Right kidney (tissue), 1 donor: ENCODE measurements at regions not wholly inside any gene's neighbourhood (a gene's known extent, or its start where the extent isn't known, plus 50 kb on each side); places are given as distances from the start of the nearest gene placed in this dataset.

Source experiments
- DNase-seq: peaks from one replicate; pipeline ENCODE4 v3.0.0-alpha.2; 2016

DNA sequence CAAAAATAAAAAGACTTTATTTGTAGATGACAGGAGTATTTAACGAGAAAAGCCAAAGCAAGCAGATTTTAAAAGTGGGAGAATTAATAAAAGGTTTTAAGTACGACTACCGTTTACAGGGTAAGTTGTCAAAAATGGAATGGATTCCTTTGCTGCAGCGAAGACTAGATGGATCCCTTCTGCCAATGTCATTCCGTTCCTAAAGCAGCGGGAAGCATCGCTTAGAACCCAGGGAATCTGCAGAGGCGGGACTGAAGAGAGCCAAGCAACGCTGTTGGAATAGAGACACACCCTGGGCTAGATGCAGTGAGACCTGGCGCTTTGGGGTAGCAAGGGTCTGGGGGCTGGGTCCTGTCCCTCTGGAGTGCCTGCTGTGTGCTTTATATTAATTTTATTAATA lies 303.1 kb upstream of the MKI67 start:
- DNase-seq = no peak

DNA sequence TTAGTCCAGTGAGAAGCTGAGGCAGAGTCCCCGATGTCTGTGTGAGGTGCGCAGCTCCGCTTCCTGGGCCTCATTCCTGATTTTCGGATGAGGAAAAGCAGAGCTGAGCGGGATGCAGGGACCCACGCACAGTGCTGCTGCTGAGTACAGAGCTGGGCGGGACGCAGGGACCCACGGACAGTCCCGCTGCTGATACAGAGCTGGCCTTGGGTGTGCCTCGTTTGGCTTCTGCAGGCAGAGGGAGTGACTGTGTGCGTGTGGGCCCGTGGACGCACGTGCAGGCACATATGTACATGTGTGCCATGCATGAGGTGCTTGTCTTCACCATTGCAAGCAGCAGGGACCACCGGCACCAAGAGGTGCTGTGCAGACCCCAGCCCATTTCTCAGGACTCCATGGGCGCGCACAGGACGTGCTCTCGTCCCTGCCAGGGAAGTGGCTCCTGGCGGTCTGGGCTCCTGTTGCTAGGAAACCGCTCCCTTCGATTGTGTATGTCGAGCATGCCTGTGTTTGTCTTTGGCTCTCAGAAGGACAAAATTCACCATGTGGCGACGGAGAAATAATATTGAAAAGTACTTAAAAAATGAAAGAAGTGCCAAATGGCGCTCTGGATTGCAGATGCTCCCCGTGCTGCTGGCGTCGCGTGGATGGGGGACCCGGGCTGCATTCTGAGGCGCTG lies 303.8 kb upstream of the MKI67 start:
- DNase-seq = no peak

DNA sequence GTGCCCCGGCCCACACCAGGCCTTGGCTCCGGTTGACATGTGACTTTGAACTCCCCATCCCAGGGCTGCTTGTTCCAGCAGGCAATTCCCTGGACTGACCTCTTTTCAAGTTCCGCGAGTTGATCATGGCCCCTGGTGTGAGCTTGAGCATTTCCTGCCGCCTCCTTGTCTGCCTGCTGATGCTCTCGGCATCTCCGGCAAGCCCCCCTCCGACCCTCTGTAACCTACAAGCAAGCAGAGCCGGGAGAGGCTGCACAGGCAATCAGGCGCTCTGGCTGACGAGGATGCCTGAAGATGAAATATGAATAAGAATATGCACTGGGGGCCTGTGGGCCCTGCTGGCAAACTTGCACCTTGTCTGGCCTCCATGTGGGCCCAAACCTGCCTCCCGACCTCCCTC lies 304.9 kb upstream of the MKI67 start:
- no peak for DNase-seq

DNA sequence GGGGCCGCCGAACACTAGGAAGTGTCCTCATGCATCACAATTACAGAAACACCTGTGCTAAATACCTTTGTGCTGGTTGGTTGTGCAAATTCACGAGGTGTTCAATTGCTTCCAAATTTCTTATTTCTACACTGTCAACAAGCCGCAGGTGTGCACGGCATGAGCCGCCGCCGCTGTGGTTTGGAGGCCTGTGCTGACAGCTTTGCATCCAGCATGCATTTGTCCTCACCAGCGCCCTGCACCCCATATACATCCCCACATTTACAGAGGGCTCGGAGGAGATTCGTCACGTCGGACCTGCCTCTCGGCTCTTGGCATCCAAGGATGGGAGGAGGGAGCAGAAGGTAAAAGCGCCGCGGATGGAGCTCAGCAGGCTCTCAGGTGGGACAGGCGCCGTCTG lies 305.3 kb upstream of the MKI67 start:
- no peak for DNase-seq

DNA sequence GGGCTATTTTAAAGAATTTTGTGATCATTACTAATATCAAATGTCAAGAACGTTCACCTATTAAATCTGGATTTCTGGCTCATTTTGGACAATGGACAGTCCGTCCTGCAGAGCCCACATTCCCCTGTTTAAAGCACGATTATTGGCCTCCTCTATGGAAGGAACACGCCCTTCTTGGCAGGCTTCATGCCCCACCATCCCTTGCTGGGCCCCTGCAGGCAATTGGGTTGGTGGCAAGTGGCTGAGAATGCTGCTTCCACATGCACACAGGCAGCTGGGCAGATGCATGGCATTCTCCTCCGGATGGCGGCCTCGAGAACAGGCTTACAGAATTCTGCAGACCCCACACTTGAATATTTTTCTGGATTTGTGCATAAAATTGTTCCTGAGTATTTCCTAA lies 305.8 kb upstream of the MKI67 start:
- DNase-seq = no peak

DNA sequence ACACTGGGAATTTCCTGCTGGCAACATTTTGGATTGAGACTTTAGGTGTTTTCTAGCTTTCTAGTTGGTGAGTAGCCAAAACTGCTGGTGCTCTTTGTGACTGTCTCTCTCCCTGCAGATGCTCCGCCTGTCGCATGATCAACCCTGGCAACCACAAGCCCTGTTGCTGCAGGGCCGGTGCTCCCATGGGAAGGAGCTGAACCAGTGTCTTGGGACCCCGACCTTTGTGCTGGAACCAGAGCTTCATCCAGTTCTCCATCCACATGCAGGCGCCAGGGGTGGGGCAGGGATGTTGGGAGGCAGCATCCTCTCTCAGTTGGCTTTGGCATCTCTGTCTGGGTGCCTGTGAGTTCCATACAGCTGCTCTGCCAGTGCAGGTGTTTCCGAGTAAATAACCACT lies 306.2 kb upstream of the MKI67 start:
- no peak for DNase-seq

DNA sequence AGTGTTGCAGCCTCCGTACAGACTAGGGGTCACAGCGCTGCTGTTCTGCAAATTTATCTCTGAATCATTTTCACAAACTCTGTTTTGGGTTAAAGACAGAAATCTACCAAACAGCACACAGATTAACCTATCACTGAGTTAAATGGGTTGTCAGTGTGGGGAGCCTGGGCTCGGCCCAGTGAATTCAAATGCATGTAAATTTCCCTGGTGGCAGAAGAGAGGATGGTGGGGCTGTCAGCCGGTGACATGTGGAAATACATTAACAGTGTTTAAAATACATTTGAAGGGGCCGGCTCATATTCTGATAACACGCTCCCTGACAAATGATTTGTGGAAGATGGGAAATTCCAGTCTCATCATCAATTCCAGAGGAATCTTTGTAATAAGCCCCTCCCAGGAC lies 309.6 kb upstream of the MKI67 start:
- no peak for DNase-seq

DNA sequence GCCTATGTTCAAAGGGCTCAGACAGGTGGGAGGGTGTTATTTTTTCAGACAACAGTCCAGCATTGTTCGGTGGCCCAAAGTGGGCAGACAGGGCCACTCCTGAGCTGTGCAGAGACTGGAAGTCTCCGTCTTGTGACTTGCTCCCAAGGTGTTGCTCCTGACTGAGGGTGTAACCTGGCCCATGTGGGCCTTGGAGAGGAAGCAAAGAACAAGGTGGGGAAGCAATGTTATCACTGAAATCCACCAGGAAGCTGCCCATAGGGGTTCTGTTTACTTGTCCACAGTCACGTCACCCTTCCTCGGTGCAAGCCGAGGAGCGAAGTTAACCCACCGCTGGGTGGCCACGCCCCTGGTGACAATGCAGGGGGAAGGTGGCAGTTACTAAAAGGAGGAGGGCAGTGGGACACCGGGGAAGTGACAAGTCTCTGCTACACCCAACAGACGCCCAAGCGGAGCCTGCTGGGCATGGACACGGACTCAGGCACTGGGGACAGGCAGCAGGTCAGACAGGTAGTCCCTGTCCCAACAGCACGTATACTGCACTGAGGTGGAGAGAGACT lies 311.6 kb upstream of the MKI67 start:
- no peak for DNase-seq

DNA sequence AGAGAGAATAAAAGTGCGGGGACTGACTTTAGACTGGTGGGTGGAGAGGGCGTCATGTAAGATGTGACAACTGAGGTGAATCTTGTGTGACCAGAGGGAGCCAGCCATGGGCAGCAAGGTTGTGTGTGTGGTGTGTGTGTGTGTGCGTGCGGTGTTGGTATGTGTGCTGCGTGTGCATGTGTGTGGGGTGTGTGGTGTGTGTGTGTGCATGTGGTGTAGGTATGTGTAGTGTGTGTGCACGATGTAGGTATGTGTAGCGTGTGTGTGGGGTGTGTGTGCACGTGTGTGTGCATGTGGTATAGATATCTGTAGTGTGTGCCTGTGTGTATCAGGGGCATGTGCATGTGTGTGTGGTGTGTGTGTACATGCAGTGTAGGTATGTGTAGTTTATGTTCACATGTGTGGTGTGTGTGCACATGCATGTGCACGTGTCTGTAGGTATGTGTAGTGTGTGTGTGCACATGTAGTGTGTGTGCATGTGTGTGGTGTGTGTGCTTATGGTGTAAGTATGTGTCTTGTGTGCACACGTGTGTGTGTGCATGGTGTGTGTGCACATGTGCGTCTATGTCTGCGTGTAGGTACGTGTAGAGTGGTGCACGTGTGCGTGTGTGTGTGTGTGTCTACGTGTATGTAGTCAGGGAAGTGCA lies 312.3 kb upstream of the MKI67 start:
- no peak for DNase-seq

DNA sequence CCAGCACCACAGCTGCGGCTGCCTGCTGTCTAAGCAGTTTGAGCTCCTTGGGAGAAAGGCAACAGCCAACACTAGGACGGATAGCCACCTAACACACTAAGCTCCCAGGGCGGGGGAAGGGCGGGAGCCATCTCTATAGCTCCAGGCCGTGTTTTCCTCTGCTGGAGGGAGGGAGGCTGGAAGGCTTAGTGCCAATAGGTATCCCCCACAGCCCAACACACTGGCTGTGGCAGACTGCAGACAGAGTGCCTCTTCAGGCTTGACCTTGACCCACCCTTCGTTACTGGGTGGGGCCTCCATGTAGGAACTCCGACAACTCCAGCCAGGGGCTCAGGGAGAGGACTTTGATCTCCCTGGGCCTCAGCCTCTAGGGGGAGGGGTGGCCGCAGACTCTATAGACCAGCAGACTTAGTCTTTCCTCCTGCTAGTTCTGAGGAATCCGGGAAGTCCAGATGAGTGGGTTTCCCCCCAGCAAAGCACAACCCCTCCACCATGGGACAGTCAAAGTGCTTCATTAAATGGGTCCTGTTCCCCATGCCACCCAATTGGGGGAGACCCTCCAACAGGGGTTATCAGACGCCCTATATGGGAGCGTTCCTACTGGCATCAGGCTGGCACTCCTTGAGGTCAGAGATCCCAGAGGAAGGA lies 314.4 kb upstream of the MKI67 start:
- no peak for DNase-seq

DNA sequence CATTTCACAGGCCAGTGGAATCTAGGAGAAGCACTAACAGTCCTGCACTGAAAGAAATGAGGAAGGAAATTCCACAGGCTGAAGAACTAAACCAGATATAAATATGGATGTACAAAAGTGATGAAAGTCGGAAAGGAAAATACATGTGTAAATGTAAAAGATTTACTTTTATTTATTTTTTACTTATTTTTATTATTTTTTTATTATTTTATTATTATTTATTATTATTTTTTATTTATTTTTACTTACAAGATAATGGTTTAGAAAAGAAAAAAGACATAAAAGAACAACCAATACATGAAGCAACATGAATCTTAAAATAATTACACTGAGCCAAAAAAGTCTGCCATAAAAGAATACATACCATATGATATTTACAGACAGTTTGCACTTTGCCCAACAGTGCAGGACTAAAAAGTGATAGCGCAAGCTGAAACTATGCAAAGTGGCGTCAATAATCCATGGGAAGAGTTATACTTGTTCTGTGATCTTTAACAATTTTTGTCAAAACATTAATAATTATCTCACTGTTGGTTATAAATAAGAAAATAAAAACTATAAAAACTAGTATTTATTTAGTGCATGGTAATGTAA lies 317.8 kb upstream of the MKI67 start:
- DNase-seq = no peak

DNA sequence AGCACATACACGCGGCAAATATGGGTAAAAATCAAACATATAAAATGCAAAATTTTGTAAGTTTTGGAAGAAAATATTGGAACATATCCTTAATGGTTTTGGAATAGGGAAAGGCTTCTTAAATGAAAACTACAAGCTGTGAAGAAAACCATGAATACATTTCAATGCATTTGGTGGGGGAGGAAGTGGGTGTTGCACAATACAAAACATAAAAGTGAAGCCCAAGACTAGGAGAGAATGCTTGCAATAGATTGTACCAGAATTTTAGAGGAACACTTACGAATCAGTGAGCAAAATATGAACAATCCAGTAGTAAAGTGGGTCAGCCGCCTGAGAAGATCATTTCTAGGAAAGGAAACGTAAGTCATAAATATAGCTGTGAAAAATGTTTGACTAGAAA lies 322.6 kb upstream of the MKI67 start:
- no peak for DNase-seq

DNA sequence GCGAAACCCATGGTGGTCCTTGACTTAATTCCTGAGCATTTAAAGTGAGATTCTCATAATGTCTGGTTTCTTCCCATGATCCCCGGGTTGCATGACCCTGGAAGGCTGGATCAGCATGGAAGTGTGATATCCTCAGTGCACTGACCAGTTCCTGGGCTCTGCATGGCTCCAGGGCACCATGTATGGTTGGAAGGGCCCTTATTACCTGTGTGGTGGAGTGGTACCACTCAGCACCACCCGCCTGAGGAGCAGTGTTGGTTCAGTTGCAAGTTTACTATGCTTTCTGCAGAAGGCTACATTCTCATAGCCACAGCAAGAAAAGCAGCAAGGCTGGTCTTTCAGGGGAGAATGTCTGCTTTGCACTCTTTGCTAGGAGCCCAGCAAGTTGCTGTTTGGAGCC lies 325.7 kb upstream of the MKI67 start:
- no peak for DNase-seq

DNA sequence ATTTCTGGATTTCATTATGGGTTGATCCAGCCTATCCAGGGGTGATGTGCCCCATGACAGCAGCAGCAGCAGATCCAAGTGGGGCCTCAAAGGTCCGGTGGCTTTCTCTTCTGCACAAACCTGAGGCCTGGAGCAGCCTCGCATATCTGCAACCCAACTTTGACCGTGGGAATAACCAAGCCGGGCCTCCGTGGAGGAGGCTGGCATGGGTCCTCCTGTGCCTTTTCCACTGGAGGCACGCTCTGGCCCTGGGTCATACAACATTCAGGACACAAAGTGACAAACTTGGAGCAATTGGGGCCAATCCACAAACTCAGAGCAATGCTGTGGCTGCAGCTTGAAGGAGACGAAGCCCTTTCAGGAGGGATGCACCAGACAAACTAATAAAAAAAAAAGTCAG lies 330.0 kb upstream of the MKI67 start:
- DNase-seq = no peak

DNA sequence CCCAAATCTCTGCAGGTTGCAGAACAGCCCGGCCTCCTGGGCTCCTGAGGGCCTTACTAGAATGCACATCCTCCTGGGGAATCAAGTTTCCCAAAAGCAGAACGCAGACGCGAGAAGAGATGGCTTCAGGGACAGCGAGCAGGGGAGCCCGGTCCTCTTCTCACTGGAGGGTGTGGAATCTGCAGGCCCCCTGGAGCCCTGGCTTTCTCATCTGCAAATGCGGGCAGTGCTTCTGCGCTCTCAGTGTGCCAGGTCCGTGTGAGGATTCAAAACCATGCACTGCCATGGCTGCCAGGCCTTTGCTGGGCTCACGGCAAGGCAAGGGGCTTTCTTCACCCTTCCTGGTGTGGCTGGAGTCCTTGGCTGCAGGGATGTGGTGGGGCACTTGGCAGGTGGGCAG lies 330.9 kb upstream of the MKI67 start:
- no peak for DNase-seq

DNA sequence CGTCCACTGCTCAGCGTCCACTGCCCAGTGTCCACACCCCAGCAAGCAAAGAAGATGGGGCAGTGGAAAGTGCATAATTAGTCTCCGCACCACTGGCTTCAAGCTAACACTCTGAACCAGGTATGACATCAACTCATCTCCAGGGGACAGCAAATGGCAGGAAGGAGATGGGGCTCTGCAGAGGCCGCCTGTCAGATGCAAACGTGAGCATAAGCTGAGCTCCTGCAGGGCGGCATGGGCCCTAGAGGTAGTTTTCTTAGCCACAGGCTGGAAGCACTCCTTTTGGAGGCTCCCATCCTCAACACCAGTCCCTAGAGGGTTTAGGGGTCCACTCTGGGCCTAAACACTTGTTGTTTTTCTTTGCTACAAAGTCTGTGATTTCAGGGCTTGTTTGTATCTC lies 335.8 kb upstream of the MKI67 start:
- DNase-seq = no peak

DNA sequence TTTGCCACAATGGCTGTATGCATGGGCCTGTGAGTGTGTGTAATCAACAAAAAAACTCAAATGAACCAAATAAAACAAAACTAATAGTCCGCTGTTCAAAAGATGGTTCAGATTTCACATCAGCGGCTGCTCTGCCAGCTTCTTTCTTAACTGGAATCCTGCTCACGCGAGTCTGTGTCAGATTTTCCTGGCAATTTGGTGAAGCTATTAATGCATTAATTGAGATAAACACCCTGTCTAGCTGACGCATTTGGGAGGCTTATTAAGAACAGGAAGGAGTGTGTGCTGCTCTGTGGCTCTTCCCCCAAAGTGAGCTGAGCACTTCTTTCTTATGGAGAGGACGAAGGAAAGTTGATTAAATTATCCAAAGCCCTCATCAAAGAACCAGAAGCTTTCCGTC lies 336.6 kb upstream of the MKI67 start:
- no peak for DNase-seq

DNA sequence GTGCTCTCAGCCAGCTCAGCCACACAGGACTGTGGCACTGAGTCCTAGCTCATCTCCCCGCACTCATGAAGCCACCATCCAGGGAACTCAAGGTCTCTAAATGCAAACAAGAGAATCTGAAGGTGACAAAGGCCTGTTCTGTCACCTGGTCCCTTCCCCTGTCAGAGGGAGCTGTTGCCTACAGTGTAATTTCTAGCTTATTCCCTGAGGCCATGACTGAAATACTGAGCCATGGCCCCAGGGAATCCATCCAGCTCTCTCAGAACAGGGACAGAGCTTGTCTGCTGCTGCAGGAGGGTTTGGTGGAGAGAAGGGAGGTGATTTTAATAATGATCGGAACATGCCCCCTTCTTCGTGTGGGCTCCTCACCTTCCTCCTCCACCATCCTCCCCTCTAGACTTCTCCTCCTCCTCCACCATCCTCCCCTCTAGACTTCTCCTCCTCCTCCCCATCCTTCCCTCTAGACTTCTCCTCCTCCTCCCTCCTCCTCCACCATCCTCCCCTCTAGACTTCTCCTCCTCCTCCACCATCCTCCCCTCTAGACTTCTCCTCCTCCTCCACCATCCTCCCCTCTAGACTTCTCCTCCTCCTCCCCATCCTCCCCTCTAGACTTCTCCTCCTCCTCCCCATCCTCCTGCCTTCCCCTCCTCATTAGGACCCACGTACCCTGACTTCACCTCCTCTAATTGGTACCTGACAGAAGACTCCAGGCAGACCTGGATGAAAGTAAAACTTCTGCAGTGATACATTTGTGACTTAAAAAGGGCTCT lies 338.0 kb upstream of the MKI67 start:
- DNase-seq = no peak

DNA sequence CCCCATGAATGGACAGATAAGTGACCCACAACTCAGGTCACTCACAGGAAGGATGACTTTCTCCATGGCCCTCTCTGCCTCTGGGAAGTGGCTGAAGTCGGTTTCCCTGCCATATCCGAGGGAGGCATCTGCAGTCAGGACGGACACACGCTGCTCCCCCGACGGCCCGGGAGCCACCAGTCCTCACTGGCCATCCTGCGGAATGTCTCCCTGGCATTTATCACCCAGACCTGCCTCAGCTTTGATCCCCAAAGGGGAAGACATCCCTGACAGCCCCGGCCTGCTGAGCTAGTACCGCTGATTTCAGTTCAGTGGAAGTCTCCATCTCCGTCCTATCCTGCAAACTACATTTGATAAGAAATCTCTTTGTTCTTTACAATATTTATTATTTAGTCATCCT lies 339.5 kb upstream of the MKI67 start:
- no peak for DNase-seq

DNA sequence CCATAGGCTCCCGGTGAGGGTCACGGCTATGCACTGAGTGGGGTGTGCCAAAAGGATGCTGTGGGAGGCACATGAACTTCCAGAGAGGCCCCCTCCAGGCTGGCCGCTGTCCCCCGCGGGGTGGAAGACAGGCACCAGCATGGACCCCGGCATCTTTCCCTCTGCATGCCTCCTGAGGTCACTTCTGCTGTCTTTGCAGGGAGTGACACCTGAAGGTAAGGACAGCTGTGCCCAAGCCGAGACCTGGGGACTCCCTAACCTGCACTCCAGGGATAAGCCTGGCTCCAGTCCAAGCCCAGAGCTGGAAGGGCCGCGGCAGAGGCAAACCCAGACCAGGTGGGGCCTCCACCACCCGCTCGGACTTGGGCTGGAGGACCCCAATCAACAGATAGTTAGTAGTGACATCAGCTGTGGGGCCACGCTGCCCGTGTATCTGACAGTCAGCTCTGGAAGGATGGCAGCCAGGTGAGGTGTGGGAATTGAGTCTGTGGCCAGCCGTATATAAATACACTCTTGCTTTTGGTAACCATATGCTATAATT lies 340.7 kb upstream of the MKI67 start:
- no peak for DNase-seq

DNA sequence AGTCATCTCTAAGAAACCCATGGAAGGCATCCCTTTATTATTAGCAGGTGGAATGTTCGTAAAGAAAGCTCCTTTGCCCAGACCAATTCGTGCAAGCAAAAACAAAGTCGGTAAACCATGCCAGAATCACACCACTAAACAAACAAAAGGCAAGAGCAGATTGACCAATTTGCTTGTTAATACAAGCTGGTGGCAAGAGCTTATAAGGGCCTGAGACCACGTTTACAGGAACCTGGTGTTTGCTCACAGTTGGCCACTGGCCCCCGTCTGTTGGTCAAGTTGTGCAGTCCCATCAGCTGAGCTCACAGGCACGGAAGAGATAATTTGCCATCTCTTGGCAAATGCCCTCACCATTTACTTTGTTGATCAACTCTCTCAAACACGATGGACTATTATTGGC lies 342.2 kb upstream of the MKI67 start:
- DNase-seq = no peak

DNA sequence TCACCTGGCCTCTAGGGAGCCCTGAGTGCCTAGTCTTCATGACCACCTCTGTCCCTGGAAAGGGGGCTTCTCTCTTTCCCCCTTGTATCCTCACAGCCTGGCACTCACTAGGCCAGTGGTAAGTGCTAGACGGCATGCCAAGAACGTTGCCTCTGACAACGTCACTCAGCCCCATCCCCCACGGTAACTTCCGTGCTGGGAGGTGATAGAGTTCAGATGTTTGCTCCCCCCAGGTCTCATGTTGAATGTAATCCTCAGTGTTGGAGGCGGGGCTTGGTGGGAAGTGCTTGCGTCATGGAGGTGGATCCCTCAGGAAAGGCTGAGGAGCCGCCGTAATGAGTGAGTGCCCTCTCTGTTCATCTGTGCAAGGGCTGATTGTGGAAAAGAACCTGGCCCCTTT lies 343.3 kb upstream of the MKI67 start:
- DNase-seq = no peak
